Hypothalamus (tissue), 51 donors: ENCODE measurements at regions not wholly inside any gene's neighbourhood (a gene's known extent, or its start where the extent isn't known, plus 50 kb on each side); places are given as distances from the start of the nearest gene placed in this dataset.

ENCODE experiments used
- DNase-seq, 51 donors: peaks; one replicate each; lab custom pipeline; 2025; lab: John Stamatoyannopoulos, UW

DNA sequence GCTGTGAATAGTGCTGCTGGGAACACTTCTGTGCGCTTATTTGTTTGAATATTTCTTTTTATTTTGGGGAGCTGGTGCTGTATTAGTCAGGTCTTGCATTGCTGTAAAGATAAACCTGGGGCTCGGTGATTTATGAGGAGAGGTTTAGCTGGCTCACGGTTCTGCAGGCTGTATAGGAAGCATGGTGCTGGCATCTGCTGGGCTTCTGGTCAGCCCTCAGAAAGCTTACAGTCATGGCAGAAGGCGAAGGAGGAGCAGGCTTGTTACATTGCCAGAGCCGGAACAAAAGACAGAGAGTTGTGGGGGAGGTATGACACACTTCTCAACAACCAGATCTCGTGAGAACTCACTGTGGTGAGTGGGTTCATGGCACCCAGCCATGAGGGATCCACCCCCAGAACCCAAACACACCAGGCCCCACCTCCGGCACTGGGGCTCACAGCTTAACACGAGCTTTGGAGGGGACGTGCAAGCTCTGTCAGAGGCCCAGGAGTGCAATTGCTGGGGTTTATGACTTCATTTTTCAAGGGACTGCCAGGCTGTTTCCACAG, 68.8 kb upstream of the GATA5 start:
- no peak for DNase-seq

DNA sequence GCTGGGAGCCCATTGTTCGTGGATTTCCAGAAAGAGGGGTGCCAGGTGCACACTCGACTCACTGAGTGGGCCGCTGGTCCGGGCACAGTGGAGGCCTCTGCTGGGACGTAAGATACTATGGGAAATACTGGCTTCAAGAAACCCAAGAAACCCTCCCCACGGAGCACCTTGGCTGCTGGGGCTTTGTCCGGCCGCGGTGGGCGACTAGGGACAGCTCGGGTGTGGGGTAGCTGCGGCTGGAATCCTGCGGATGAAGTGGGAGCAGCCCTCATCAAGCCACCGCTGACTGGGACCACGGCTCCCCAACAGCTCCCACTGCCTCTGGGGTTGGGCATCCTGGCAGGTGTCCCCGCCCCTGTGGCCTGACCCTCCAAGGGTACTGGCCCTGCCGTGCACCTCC, 69.5 kb upstream of the GATA5 start:
- DNase-seq: no peak

DNA sequence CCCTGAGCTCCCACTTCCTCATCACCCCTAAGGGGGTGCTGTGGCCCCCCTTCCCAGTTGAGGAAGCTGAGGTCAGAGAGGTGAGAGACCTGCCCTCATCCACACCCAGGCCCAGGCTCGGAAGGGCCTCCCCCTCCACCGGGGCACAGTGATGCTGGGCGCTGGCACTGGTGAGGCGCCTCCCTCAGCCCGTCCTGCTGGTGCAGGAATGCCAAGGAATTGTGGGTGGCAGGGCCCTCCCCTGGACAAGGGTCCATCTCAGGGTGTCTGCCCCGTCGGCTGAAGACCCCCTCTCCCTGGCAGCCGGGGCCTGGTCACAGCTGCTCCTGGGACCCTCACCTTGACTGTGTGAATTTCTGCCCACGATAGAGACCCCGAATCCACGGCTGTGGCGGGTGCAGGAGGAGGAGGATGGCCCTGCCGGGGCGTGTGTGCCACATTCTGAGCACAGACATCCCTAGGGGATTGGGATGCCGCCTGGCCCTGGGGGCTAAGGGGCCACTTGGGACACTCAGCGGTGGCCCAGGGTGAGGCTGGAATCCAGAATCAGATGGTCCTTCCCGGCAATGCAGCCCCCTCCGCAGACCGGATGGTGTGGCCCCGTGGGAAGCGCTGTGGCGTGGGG, 70.2 kb upstream of the GATA5 start:
- no peak for DNase-seq

- DNase-seq: no peak
These were observed 70.8 kb upstream of the GATA5 start for GRCh38 chr20:62546606-62547005.

GRCh38 chr20:62547364-62547763, 71.6 kb upstream of the GATA5 start:
- DNase-seq: no peak

GRCh38 chr20:62548471-62548870, 72.7 kb upstream of the GATA5 start:
- no peak for DNase-seq

DNA sequence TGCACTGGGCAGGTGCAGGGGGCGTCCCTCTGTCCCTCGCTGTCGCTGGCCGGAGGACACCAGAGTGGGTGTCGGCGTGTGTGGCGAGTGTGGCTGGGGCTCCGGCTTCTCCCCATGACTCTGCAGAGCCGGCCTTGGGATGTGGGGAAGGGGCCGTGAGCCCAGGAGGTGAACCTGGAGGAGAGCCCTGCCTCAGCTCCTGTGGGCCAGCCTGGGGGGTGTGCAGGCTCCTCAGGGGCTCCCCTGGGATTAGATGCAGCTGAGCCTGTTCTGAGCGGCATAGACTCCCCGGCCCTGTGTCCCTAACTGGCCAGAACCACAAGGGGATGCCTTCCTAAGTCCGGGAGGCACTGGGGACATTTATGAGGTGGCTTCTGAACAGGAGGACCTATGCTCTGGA, 73.2 kb upstream of the GATA5 start:
- no peak for DNase-seq

DNA sequence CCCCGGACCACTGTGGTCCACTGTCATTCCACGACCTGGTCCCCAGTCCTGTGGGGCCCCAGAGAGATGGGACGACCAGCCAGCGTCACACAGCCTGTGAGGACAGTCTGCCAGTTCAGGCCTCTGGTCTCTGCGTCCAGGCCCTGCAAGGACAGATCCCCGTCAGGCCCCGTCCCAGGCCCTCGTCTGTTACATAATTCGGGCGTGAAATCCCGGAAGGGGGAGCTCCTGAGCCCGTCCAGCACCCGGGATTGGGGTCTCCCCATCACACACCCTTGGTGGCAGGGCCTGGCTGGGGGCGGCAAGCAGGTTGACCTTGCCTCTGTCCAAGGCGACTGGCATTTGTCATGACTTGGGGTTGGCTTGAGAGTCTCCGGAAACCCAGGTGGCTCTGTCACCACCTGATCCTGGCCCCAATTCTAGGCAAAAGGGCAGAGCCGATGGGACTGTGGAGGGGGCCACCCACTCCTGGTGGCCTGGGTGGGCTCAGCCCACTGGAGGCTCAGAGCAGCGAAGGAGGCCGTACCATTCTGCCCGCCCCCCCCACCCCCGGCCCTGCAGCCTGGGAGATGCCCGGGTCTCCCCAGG, 73.8 kb upstream of the GATA5 start:
- no peak for DNase-seq

DNA sequence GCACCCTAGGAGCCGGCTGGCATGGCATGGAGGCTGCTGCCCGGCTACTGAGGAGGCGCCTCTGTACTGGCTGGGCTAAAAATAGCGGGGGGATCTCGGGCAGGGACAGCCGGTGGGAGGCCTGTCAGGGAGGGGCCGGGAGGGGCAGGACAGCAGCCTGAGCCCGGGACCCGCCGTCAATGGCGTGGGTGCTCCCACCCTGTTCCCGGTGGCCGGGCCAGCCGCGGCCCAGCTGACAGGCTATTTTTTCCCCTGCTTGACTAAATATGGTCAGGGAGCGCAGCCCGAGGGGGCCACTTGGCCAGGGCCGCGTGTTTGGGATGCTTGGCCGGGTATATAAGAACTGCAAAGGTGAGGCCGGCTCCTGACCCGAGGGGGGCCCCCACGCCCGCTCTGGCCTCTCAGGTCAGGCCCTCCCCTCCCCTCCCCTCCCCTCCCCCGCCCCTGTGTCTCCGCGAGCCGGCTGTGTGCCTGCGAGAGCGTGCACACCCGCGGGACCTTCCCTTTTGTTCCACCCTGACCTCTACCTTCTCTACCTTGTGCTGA, 74.4 kb upstream of the GATA5 start:
- DNase-seq: no peak

GRCh38 chr20:62551407-62552323, 75.9 kb upstream of the GATA5 start:
- no peak for DNase-seq

DNA sequence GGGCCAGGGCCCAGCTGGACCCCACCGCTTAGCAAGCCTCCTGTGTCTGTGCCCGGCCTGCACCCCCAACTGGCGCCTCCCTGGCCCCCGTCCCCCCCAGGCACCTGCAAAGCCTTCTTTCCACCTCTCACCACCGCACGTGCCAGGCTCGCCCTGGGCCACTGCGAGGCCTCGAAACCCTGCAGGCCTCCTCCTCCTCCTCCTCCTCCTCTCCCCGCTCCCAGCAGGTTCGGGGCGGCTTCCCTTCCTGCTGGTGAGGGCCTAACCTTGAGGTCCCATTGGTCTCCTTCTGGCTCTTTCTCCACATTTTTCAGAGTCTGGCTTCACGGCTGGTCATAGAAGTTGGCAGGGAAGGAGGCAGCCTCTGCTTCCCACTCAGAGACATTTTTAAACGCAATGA, 76.8 kb upstream of the GATA5 start:
- DNase-seq: no peak

GRCh38 chr20:62553136-62553837, 77.5 kb upstream of the GATA5 start:
- DNase-seq: no peak

DNA sequence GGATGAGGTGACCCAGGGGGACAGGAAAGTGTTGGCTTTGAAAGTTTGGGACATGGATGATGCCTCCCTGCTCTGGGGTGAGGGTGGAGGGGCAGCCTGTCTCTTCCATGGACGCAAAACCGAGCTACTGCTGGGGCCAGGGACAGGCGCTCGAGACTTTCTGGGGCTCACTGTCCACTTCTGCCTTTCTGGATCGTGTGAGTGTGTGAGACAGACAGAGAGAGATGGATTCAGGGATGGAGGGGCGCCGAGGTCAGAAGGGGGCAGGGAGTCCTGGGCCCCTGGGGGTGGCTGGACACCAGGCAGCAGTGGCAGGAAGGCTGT, 78.0 kb upstream of the GATA5 start:
- no peak for DNase-seq

DNA sequence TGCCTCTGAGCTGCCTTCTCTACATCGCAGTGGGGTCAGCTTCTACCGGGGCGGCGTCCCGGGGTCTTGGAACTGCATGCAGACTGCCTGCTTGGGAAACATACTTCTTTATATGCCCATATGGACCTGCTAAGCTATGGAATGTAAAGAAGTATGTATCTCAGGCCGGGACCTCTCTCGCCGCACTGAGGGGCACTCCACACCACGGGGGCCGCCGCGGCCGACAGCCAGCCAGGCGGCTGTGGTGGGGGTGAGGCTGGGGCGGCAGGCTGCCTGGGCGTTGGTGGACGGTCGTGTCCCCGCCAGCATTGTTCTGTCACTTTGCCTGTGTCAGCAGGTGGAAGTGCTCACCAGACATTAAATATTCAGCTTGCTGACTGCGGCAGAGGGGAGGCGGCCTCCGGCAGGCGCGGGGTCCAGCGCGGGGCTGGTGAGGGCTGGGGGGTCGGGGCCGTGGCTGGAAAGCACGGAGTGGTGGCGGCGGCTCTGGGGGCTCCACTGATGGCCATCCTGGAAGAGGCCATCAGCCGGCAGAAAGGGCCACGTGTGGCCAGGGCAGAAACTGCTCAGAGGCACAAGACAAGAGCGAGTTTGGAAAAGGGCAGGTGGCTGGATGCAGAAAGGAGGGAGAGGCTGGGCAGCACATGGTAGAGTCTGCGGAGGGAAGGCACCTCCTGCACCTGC, 78.6 kb upstream of the GATA5 start:
- no peak for DNase-seq

GRCh38 chr20:62554898-62555641, 79.3 kb upstream of the GATA5 start:
- DNase-seq: no peak

DNA sequence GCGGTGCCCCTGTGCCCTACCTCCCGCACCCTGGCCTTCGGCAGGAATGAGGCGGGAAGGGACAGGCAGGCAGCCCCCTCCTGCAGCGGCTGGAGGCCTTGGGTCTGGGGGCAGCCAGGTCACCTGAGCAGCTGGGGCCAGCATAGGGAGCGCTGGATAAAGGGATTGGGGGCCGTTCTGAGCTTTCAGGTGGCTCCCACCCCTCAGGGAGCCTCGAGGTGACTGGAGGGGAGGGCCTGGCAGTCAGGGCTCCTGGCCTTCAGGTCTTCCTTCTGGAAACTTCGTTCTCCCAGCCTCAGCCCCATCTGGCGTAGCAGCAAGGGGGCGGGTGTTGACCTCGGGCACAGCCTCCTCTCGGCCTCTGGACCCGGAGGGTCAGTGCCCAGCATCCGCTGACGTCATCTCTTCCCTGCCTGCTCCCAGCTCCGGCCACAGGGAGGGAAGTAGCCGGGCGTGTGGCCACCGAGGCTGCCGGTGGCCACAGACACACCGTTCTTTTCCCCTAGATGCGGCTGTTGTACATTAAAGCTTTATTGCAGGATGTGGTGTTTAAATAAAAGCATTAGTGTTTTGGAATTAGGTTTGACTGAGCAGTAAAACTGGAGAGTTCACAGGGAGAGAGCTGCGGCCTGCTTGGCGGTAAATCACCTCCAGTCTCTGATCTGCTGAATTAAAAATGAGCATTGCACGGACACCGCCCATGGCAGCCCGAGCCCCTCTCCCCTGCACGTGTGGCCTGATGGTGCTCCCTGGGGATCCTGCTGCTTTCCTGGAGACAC, 80.0 kb upstream of the GATA5 start:
- DNase-seq: no peak

GRCh38 chr20:62557462-62557861, 81.7 kb upstream of the GATA5 start:
- no peak for DNase-seq

GRCh38 chr20:62557999-62558408, 82.2 kb upstream of the GATA5 start:
- no peak for DNase-seq

DNA sequence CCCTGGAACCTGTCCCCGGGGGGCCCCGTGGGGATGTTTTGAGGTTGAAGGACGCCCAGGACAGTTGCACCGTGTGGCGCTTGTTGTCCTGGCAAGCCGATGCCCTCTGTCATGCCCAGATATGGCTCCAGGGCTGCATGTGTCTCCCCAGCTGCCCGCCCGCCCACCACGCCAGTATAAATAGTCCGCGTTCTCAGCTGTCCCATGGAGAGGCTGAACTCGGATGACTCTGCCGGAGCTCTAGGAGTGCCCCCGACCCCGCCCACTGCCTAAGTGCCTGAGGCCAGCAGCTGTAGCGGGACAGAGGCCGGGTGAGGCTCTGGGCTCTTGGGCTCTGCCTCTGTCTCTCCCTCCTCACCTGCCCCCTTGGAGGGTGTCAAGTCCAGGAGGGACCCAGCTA, 83.0 kb upstream of the GATA5 start:
- DNase-seq: no peak
